Stomach (tissue), 8 donors: ENCODE measurements at regions not wholly inside any gene's neighbourhood (a gene's known extent, or its start where the extent isn't known, plus 50 kb on each side); places are given as distances from the start of the nearest gene placed in this dataset.

ENCODE experiments used
- DNase-seq, 2 donors: peaks; one replicate each; pipeline versions ENCODE4 v3.0.0 to v3.0.0-alpha.2; 2013 to 2019
- H3K27ac ChIP-seq, 5 donors: fragments of 200-600 bp in 4 of 5; sonication (generic) in 4 of 5; one replicate each; pipeline ENCODE4 v1.5.1; 2013 to 2019; ENCODE audit warnings: mild to moderate bottlenecking in 1 of 5, moderate library complexity in 1 of 5
- H3K27me3 ChIP-seq, 3 donors: fragments of 200-600 bp; sonication (generic); one replicate each; pipeline ENCODE4 v1.5.1; 2017 to 2019; ENCODE audit warnings: mixed run types in 1 of 3
- H3K36me3 ChIP-seq, 4 donors: fragments of 200-600 bp; sonication (generic); 1 replicate in 3 of 4; 2 replicates in 1 of 4; pipeline ENCODE4 v1.5.1; 2016 to 2019
- H3K4me1 ChIP-seq, 4 donors: fragments of 200-600 bp; sonication (generic); one replicate each; pipeline ENCODE4 v1.5.1; 2016 to 2019
- H3K4me3 ChIP-seq, 4 donors: fragments of 200-600 bp; sonication (generic) in 3 of 4; one replicate each; pipeline ENCODE4 v1.5.1; 2016 to 2019; ENCODE audit warnings: mild to moderate bottlenecking in 1 of 4
- H3K9me3 ChIP-seq, 4 donors: fragments of 200-600 bp; sonication (generic); one replicate each; pipeline ENCODE4 v1.5.1; 2016 to 2019
- EP300 ChIP-seq: sonication (generic); formaldehyde crosslinking; IDR thresholded peaks from one replicate; pipeline ENCODE4 v1.6.1; 2017; ENCODE audit warnings: antibody characterized with exemption
- POLR2A ChIP-seq, 4 donors: fragments of 450-650 bp; IDR thresholded peaks; one replicate each; pipeline ENCODE4 v1.6.1; 2016; ENCODE audit warnings: antibody characterized with exemption in 4 of 4, control low read depth in 2 of 4, mild to moderate bottlenecking in 1 of 4, moderate library complexity in 1 of 4
- POLR2AphosphoS5 ChIP-seq, 3 donors: sonication (generic); formaldehyde crosslinking; IDR thresholded peaks; one replicate each; pipeline ENCODE4 v1.6.1; 2016; ENCODE audit warnings: antibody characterized with exemption in 3 of 3
- WGBS, 5 donors: extraction: QIAGEN DNeasy Blood & Tissue Kit in 3 of 5; methylation state at CpG; one replicate each; pipeline versions ENCODE4 v1.1.5 to v1.1.7; 2013 to 2018; 5-methylcytosine and 5-hydroxymethylcytosine counted together
- intact Hi-C: fragments of 100-400 bp; cut with DNase I; formaldehyde crosslinking; loops from one replicate; pipeline ENCODE4 v1.15.1; 2023; ENCODE audit warnings: low total_unique reads
- TF ChIP-seq, protein P1 (sequence below), 7 experiments: fragments of 450-650 bp in 4 of 7; fragments of 200-600 bp in 3 of 7; sonication (generic) in 3 of 7; IDR thresholded peaks; one replicate each; pipeline ENCODE4 v1.5.1; 2016 to 2019; ENCODE audit warnings: antibody characterized with exemption in 7 of 7, control low read depth in 2 of 7, mild to moderate bottlenecking in 1 of 7
- donor health status: healthy with polysubstance abuse.
- donor health status: Bipolar disorder and iron deficiency.
- donor health status: healthy.

DNA sequence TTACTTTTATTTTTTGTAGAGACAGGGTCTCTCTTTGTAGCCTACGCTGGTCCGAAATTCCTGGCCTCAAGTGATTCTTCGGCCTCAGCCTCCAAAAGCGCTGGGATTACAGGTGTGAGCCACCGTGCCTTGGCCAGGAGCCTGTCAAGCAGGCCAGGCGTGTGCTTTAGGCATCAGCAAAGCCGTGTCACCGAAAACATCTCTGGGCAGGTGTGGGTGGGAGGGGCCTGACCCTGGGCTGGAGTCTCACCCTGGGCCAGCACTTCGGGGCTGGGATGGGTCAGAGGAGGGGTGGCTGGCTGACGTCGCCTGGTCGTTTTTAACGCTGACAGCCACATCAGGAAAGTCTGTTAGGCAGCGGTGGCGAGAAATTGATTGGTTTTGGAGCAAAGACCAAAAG, 80.9 kb downstream of the UNCX start:
- intact Hi-C loops: no loop called here
- peak in 1 of 2 donors; percentile 1 for DNase-seq
- no peak overlapping the region for H3K27ac ChIP-seq
- no peaks in the 10 kb centered on the region for H3K4me1 ChIP-seq
- 54 to 65% (median 55%) methylated on average over 14 to 15 of the region's 15 CpGs for WGBS, 5 donors
- no peak overlapping the region for H3K4me3 ChIP-seq
- H3K36me3 ChIP-seq: no peaks in the 10 kb centered on the region
- TF ChIP-seq POLR2A (IDR thresholded peaks at IDR 0.05) (no peak), EP300 (no peak), POLR2AphosphoS5 (IDR thresholded peaks at IDR 0.05) (no peak)
- TF ChIP-seq, protein P1, sequence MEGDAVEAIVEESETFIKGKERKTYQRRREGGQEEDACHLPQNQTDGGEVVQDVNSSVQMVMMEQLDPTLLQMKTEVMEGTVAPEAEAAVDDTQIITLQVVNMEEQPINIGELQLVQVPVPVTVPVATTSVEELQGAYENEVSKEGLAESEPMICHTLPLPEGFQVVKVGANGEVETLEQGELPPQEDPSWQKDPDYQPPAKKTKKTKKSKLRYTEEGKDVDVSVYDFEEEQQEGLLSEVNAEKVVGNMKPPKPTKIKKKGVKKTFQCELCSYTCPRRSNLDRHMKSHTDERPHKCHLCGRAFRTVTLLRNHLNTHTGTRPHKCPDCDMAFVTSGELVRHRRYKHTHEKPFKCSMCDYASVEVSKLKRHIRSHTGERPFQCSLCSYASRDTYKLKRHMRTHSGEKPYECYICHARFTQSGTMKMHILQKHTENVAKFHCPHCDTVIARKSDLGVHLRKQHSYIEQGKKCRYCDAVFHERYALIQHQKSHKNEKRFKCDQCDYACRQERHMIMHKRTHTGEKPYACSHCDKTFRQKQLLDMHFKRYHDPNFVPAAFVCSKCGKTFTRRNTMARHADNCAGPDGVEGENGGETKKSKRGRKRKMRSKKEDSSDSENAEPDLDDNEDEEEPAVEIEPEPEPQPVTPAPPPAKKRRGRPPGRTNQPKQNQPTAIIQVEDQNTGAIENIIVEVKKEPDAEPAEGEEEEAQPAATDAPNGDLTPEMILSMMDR (IDR thresholded peaks at IDR 0.05): no peak
- H3K27me3 ChIP-seq: peaks cover 0 to 55% (median 3%) of the 10 kb centered on the region in 3 donors
- H3K9me3 ChIP-seq: peaks cover 0 to 13% (median 2%) of the 10 kb centered on the region in 4 donors

DNA sequence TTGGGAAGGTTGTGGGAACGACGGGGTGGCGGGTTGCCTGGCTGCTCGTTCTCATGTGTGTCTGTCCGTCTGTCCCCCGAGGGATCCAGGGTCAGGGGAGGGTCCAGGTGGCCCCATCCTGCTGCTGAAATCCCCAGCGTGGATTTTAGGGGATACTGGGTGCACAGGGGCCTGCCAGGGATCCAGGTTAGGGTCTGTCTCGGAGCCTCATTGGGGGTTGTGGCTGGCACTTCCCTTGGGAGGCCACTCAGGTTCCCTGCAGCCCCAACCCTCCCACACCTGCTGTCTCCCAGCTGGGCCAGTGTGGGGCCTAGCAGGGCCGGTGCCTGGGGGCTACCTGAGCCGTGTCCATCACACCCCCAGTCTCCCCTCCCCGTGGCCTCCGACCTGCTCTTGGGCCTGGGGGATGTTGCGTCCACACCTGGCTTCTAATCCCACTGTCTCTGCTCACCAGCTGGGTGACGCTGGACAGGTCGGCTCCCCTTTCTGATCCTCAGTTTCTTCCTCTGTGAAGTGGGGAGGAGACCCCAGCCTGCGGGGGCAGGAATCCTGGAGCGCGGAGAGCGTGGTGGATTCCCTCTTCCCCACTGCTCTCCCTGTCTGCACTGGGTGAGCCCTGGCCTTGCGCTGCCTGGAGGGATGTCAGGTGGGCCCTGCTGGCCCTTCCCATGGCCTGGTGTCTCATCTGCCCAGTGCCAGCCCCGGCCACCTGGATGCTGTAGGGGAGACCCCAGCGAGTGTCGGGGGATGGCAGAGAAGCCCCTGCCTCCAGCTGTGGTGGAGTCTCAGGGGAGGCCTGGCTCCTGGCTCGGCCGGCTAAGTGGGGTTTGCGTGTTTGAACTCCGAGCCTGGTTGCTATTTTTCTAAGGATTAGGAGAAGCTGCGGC, 81.6 kb downstream of the UNCX start:
- H3K36me3 ChIP-seq: no peaks in the 10 kb centered on the region
- peaks cover 0 to 13% (median 2%) of the 10 kb centered on the region in 4 donors for H3K9me3 ChIP-seq
- 72 to 77% (median 76%) methylated on average over 9 to 28 of the region's 28 CpGs for WGBS, 5 donors
- TF ChIP-seq EP300 (no peak), POLR2AphosphoS5 (IDR thresholded peaks at IDR 0.05) (no peak), POLR2A (IDR thresholded peaks at IDR 0.05) (no peak)
- TF ChIP-seq, protein P1 (IDR thresholded peaks at IDR 0.05): no peak
- intact Hi-C loops: no loop called here
- H3K27ac ChIP-seq: no peak overlapping the region
- H3K4me1 ChIP-seq: no peaks in the 10 kb centered on the region
- peaks cover 0 to 58% (median 3%) of the 10 kb centered on the region in 3 donors for H3K27me3 ChIP-seq
- no peak overlapping the region for H3K4me3 ChIP-seq
- no peak for DNase-seq

DNA sequence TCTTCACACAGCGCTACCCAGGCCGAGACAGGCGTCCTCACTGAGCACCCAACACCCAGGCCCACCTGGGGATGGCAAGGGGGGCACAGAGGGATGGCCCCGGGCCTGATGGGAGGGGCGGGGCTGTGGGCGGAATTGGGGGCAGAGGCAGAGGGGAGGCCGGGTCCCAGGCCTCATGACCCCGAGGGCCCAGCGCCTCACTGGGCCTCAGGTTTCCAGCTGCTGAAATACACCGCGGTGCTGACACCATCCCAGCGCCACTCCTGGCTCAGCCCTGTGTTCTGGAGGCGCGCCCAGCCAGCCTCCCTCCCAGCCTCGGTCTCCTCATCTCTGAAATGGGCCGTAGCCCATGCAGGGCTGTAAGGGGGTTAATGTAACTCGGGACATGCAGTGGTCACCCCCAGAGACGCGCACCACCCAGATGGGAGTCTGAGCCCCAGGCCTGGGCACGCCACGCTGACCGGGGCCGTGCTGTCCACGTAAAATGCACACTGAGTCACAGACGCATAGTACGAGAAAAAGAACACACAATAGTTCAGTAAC, 82.3 kb downstream of the UNCX start:
- Histone ChIP-seq H3K36me3 (no peaks in the 10 kb centered on the region), H3K9me3 (peaks cover 0 to 13% (median 2%) of the 10 kb centered on the region in 4 donors), H3K27me3 (peaks cover 0 to 58% (median 3%) of the 10 kb centered on the region in 3 donors), H3K4me3 (no peak overlapping the region), H3K27ac (no peak overlapping the region), H3K4me1 (no peaks in the 10 kb centered on the region)
- intact Hi-C loops: no loop called here
- 81 to 85% (median 85%) methylated on average over 20 to 26 of the region's 26 CpGs for WGBS, 5 donors
- TF ChIP-seq, protein P1 (IDR thresholded peaks at IDR 0.05): no peak
- TF ChIP-seq POLR2A (IDR thresholded peaks at IDR 0.05): no peak
- no peak for TF ChIP-seq EP300
- no peak for TF ChIP-seq POLR2AphosphoS5 (IDR thresholded peaks at IDR 0.05)
- no peak for DNase-seq

DNA sequence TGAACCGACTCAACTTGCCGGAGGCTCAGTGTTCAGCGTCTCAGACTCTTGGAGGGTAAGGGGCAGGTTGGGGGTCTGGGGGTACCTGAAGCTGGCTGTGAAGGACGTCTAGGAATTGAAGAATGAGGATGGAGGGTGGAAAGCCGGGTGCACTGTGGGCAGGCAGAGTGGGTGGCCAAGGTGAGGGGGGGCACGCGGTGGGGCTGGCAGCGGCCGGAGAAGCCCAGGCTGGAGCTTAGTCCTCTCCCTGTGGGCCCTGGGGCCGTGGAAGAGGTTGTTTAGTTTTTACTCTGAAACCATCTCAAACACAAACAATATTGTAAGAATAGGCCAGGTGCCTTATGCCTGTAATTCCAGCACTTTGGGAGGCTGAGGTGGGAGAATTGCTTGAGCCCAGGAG, 83.4 kb downstream of the UNCX start:
- no peak for DNase-seq
- TF ChIP-seq POLR2AphosphoS5 (IDR thresholded peaks at IDR 0.05) (no peak), POLR2A (IDR thresholded peaks at IDR 0.05) (no peak), EP300 (no peak)
- TF ChIP-seq, protein P1 (IDR thresholded peaks at IDR 0.05): no peak

More for the DNA sequence above, 83.4 kb downstream of the UNCX start:
- intact Hi-C loops: no loop called here
- 63 to 75% (median 70%) methylated on average over 10 of the region's 10 CpGs for WGBS, 5 donors
- Histone ChIP-seq H3K27me3 (peaks cover 3 to 67% (median 3%) of the 10 kb centered on the region in 3 donors), H3K27ac (no peak overlapping the region), H3K4me3 (no peak overlapping the region), H3K4me1 (no peaks in the 10 kb centered on the region), H3K9me3 (peaks cover 0 to 13% (median 2%) of the 10 kb centered on the region in 4 donors), H3K36me3 (no peaks in the 10 kb centered on the region)
